Esophagus muscularis mucosa (tissue), 4 donors: ENCODE measurements at regions not wholly inside any gene's neighbourhood (a gene's known extent, or its start where the extent isn't known, plus 50 kb on each side); places are given as distances from the start of the nearest gene placed in this dataset.

Experiments
- DNase-seq: peaks from one replicate; pipeline ENCODE4 v3.0.0-alpha.2; 2017; ENCODE audit errors: extremely low spot score
- H3K27ac ChIP-seq, 4 donors: fragments of 200-600 bp; sonication (generic); replicated peaks in 1 of 4; 1 replicate in 3 of 4; 2 replicates in 1 of 4; pipeline ENCODE4 v1.5.1; 2016 to 2019; ENCODE audit warnings: mild to moderate bottlenecking in 1 of 4
- H3K27me3 ChIP-seq, 4 donors: fragments of 200-600 bp; sonication (generic); one replicate each; pipeline versions ENCODE4 v1.5.1 to v1.6.0; 2016 to 2019
- H3K36me3 ChIP-seq, 4 donors: fragments of 200-600 bp; sonication (generic); one replicate each; pipeline ENCODE4 v1.5.1; 2016 to 2019
- H3K4me1 ChIP-seq, 4 donors: fragments of 200-600 bp; sonication (generic); one replicate each; pipeline ENCODE4 v1.5.1; 2016 to 2019
- H3K4me3 ChIP-seq, 4 donors: fragments of 200-600 bp; sonication (generic); 1 replicate in 2 of 4; 2 replicates in 2 of 4; pipeline ENCODE4 v1.5.1; 2016 to 2019; ENCODE audit warnings: mild to moderate bottlenecking in 4 of 4, moderate library complexity in 1 of 4
- H3K9me3 ChIP-seq, 4 donors: fragments of 200-600 bp; sonication (generic); 1 replicate in 3 of 4; 2 replicates in 1 of 4; pipeline ENCODE4 v1.5.1; 2016 to 2019
- CTCF ChIP-seq, 3 experiments: fragments of 200-600 bp in 2 of 3; fragments of 450-650 bp in 1 of 3; sonication (generic) in 2 of 3; IDR thresholded peaks; one replicate each; pipeline ENCODE4 v1.5.1; 2017 to 2019; ENCODE audit warnings: antibody characterized with exemption in 3 of 3, mild to moderate bottlenecking in 2 of 3, moderate library complexity in 1 of 3
- EP300 ChIP-seq: sonication (generic); formaldehyde crosslinking; IDR thresholded peaks from one replicate; pipeline ENCODE4 v1.6.1; 2017; ENCODE audit warnings: antibody characterized with exemption
- POLR2A ChIP-seq: fragments of 450-650 bp; IDR thresholded peaks from one replicate; pipeline ENCODE4 v1.6.1; 2017; ENCODE audit warnings: antibody characterized with exemption, moderate library complexity, mild to moderate bottlenecking, low read depth
- POLR2AphosphoS5 ChIP-seq, 2 donors: sonication (generic); formaldehyde crosslinking; IDR thresholded peaks; one replicate each; pipeline ENCODE4 v1.6.1; 2017; ENCODE audit warnings: antibody characterized with exemption in 2 of 2
- WGBS: methylation state at CpG from one replicate; pipeline ENCODE4 v1.1.5; 2018; 5-methylcytosine and 5-hydroxymethylcytosine counted together
- intact Hi-C: fragments of 100-400 bp; cut with DNase I; formaldehyde crosslinking; loops from one replicate; pipeline ENCODE4 v1.15.1; 2023

- TF ChIP-seq POLR2AphosphoS5 (IDR thresholded peaks at IDR 0.05) (no peak), EP300 (no peak), POLR2A (no peak), CTCF (IDR thresholded peaks at IDR 0.05) (no peak)
- H3K4me3 ChIP-seq = no peak overlapping the region
- H3K27ac ChIP-seq = no peak overlapping the region
- WGBS = 86% methylated on average over 9 of the region's 9 CpGs
- intact Hi-C loops = no loop called here
- peaks cover 0 to 5% (median 0%) of the 10 kb centered on the region in 4 donors for H3K27me3 ChIP-seq
- DNase-seq = no peak
- H3K4me1 ChIP-seq = no peaks in the 10 kb centered on the region
- no peaks in the 10 kb centered on the region for H3K9me3 ChIP-seq
- H3K36me3 ChIP-seq = no peaks in the 10 kb centered on the region
Measured at GRCh38 chr2:239512054-239512453, 111.2 kb upstream of the HDAC4 start.

GRCh38 chr2:239509373-239510143, 108.7 kb upstream of the HDAC4 start:
- no peaks in the 10 kb centered on the region for H3K36me3 ChIP-seq
- DNase-seq = no peak
- intact Hi-C loops = no loop called here
- 66% methylated on average over 18 of the region's 19 CpGs for WGBS
- no peaks in the 10 kb centered on the region for H3K9me3 ChIP-seq
- TF ChIP-seq EP300 (no peak), CTCF (IDR thresholded peaks at IDR 0.05) (no peak), POLR2AphosphoS5 (IDR thresholded peaks at IDR 0.05) (no peak), POLR2A (no peak)
- no peak overlapping the region for H3K4me3 ChIP-seq
- no peaks in the 10 kb centered on the region for H3K4me1 ChIP-seq
- no peak overlapping the region for H3K27ac ChIP-seq
- no peaks in the 10 kb centered on the region for H3K27me3 ChIP-seq

GRCh38 chr2:239508261-239508660, 107.4 kb upstream of the HDAC4 start:
- H3K9me3 ChIP-seq = no peaks in the 10 kb centered on the region
- no peaks in the 10 kb centered on the region for H3K4me1 ChIP-seq
- H3K27ac ChIP-seq = no peak overlapping the region
- TF ChIP-seq POLR2AphosphoS5 (IDR thresholded peaks at IDR 0.05) = no peak
- TF ChIP-seq POLR2A = no peak
- no peak for TF ChIP-seq CTCF (IDR thresholded peaks at IDR 0.05)
- WGBS = 91% methylated on average over 6 of the region's 6 CpGs
- intact Hi-C loops = no loop called here
- DNase-seq = no peak
- H3K4me3 ChIP-seq = no peak overlapping the region
- H3K27me3 ChIP-seq = no peaks in the 10 kb centered on the region
- H3K36me3 ChIP-seq = no peaks in the 10 kb centered on the region

GRCh38 chr2:239507576-239508258, 106.9 kb upstream of the HDAC4 start:
- no peak for DNase-seq
- intact Hi-C loops = no loop called here
- no peak overlapping the region for H3K27ac ChIP-seq
- H3K36me3 ChIP-seq = no peaks in the 10 kb centered on the region
- no peak for TF ChIP-seq EP300
- no peak for TF ChIP-seq CTCF (IDR thresholded peaks at IDR 0.05)
- no peak for TF ChIP-seq POLR2A
- no peak for TF ChIP-seq POLR2AphosphoS5 (IDR thresholded peaks at IDR 0.05)
- H3K4me3 ChIP-seq = no peak overlapping the region
- H3K9me3 ChIP-seq = no peaks in the 10 kb centered on the region
- no peaks in the 10 kb centered on the region for H3K4me1 ChIP-seq
- 78% methylated on average over 18 of the region's 18 CpGs for WGBS
- no peaks in the 10 kb centered on the region for H3K27me3 ChIP-seq
